ENCODE measurements at regions not wholly inside any gene's neighbourhood (a gene's known extent, or its start where the extent isn't known, plus 50 kb on each side); places are given as distances from the start of the nearest gene placed in this dataset.
A peak's percentile ranks its signal among the peaks of the same experiment; 100 is the strongest.

DNA sequence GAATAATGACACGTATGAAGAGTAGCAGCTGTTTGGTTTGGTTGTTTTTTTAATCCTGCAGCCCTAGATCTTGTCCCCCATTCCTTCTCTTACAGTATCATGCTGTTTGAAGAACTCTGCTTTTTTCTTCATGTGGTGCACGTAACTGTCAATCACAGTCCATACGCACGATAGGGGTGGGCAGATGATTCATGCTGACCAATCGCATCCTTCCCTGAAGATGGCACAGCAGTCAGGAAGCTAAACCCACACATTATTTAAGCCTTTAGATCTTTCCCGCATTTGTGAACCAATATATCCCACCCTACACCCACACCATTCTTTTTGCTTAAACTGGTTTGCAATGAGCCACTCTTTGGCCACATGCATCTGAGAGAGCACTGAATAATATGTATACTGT lies 158.9 kb upstream of the PLEKHA5 start:
- H2AK5ac ChIP-seq (ENCODE audit: low read depth, low read length), result no peak overlapping the region
- H3K79me1 ChIP-seq (ENCODE audit: low read depth, low read length), result no peaks in the 10 kb centered on the region
- DNase-seq (ENCODE audit: low read depth in 1 of 2, low spot score in 2 of 2) (no peak), FAIRE-seq (peak; percentile 94)
- H3K36me3 ChIP-seq (ENCODE audit: control insufficient read depth in 2 of 4, insufficient read depth in 4 of 4, low read length in 3 of 4), result no peaks in the 10 kb centered on the region; a peak in 1 of 8 replicates
- no peak overlapping the region for H3K27ac ChIP-seq (ENCODE audit: low read depth, low read length)
- H2BK15ac ChIP-seq (ENCODE audit: low read length), result no peak overlapping the region
- peaks cover 5 to 20% (median 11%) of the 10 kb centered on the region in 4 experiments; a peak in 4 of 7 replicates for H3K4me1 ChIP-seq (replicated peaks in 1 of 4; ENCODE audit: control insufficient read depth in 3 of 4, insufficient read depth in 4 of 4, low read length in 3 of 4)
- H3K4me3 ChIP-seq (ENCODE audit: extremely low read depth in 1 of 4, insufficient read depth in 2 of 4, low read depth in 3 of 4, low read length in 4 of 4), result no peak overlapping the region
- no peak overlapping the region for H2AFZ ChIP-seq (ENCODE audit: low read length)
- no peaks in the 10 kb centered on the region for H3K9me3 ChIP-seq (ENCODE audit: insufficient read depth in 2 of 2, low read depth in 1 of 2, low read length in 1 of 2)
- H2BK120ac ChIP-seq (replicated peaks; ENCODE audit: low read depth, low read length), result no peak overlapping the region
- no peak overlapping the region for H2BK5ac ChIP-seq (ENCODE audit: low read depth, low read length)
- H3K23ac ChIP-seq (ENCODE audit: insufficient read length), result no peak overlapping the region
- no peaks in the 10 kb centered on the region for H3K23me2 ChIP-seq (ENCODE audit: low read depth, low read length)
- CTCF ChIA-PET (ENCODE audit: partially characterized antibody), result no interaction called here
- peak overlapping the region; percentile 20 for H4K5ac ChIP-seq (ENCODE audit: insufficient read length, low read depth, low read length)
- no peak overlapping the region for H3K14ac ChIP-seq (ENCODE audit: insufficient read length)
- H2BK20ac ChIP-seq (ENCODE audit: low read length), result no peak overlapping the region
- H3K18ac ChIP-seq (ENCODE audit: extremely low read depth, low read length), result no peak overlapping the region
- no peak overlapping the region for H3K9ac ChIP-seq (replicated peaks in 1 of 4; ENCODE audit: extremely low read depth in 1 of 4, low read depth in 3 of 4, low read length in 3 of 4)
- no peak overlapping the region for H2BK12ac ChIP-seq (ENCODE audit: low read depth, low read length)
- H3K56ac ChIP-seq (replicated peaks; ENCODE audit: insufficient read length, low read depth, low read length), result no peak overlapping the region
- H3K4ac ChIP-seq (replicated peaks; ENCODE audit: insufficient read length, low read depth, low read length), result no peak overlapping the region
- POLR2A ChIA-PET (ENCODE audit: partially characterized antibody), result interaction anchor here (1.1 kb wide), 1 partner anchor 33 kb away, joined by 3 read pairs; no protein-coding TSS in a partner anchor
- no peak overlapping the region for H3K4me2 ChIP-seq (ENCODE audit: insufficient read depth in 1 of 2, low read depth in 2 of 2, low read length in 2 of 2)
- no peaks in the 10 kb centered on the region for H4K20me1 ChIP-seq (replicated peaks in 1 of 2; ENCODE audit: control insufficient read depth in 1 of 2, insufficient read depth in 2 of 2, low read length in 2 of 2)
- H3K27me3 ChIP-seq (replicated peaks in 1 of 4; ENCODE audit: control insufficient read depth in 3 of 4, extremely low read depth in 1 of 4, insufficient read depth in 3 of 4, low read length in 3 of 4), result peaks cover 0 to 2% (median 0%) of the 10 kb centered on the region in 4 experiments; a peak in 1 of 7 replicates
- no peak overlapping the region for H4K91ac ChIP-seq (replicated peaks; ENCODE audit: insufficient read length, low read length)
- whole genome bisulfite sequencing, 2 experiments (ENCODE audit: extremely low coverage in 1 of 2, insufficient coverage in 1 of 2, insufficient read length in 1 of 2, insufficient replicate concordance in 2 of 2, low coverage in 1 of 2, low lambda C conversion rate in 2 of 2, missing lambda C conversion rate in 1 of 2), result 82% methylated on average over 6 of the region's 6 CpGs; no CpG with 5 or more reads in 1 of the 2 experiments
- H3K79me2 ChIP-seq (ENCODE audit: control insufficient read depth in 1 of 2, insufficient read depth in 2 of 2, low read length in 2 of 2), result no peaks in the 10 kb centered on the region
- H4K8ac ChIP-seq (ENCODE audit: extremely low read depth, insufficient read depth, low read length), result no peak overlapping the region
- TF ChIP-seq TAF7 (optimal IDR thresholded peaks at IDR 0.05; ENCODE audit: borderline replicate concordance, low read depth, low read length) (no peak), TCF12 (IDR thresholded peaks at IDR 0.05; ENCODE audit: low read depth, low read length) (no peak), FOSL1 (IDR thresholded peaks at IDR 0.05; ENCODE audit: insufficient read depth, low read depth, low read length) (no peak), SIX5 (IDR thresholded peaks at IDR 0.05; ENCODE audit: low read depth, low read length) (no peak), BRCA1 (IDR thresholded peaks at IDR 0.05; ENCODE audit: low read depth, low read length) (no peak), JUND (IDR thresholded peaks at IDR 0.05; ENCODE audit: low read length) (no peak), CBX5 (IDR thresholded peaks at IDR 0.05; ENCODE audit: low read depth, low read length) (no peak), NRF1 (IDR thresholded peaks at IDR 0.05; ENCODE audit: low read depth, low read length) (no peak)

Data from H1 (cell line).